ENCODE measurements at regions not wholly inside any gene's neighbourhood (a gene's known extent, or its start where the extent isn't known, plus 50 kb on each side); places are given as distances from the start of the nearest gene placed in this dataset.

- no peaks in the 10 kb centered on the region for H3K9me3 ChIP-seq (ENCODE audit: low read length)
- TF ChIP-seq, protein P1, sequence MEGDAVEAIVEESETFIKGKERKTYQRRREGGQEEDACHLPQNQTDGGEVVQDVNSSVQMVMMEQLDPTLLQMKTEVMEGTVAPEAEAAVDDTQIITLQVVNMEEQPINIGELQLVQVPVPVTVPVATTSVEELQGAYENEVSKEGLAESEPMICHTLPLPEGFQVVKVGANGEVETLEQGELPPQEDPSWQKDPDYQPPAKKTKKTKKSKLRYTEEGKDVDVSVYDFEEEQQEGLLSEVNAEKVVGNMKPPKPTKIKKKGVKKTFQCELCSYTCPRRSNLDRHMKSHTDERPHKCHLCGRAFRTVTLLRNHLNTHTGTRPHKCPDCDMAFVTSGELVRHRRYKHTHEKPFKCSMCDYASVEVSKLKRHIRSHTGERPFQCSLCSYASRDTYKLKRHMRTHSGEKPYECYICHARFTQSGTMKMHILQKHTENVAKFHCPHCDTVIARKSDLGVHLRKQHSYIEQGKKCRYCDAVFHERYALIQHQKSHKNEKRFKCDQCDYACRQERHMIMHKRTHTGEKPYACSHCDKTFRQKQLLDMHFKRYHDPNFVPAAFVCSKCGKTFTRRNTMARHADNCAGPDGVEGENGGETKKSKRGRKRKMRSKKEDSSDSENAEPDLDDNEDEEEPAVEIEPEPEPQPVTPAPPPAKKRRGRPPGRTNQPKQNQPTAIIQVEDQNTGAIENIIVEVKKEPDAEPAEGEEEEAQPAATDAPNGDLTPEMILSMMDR (conservative IDR thresholded peaks at IDR 0.05; ENCODE audit: low read length), result no peak
- no peak for TF ChIP-seq EZH2phosphoT487 (IDR thresholded peaks at IDR 0.05; ENCODE audit: borderline replicate concordance, low read depth, low read length)
These were observed 137.9 kb downstream of the TTC8 start for GRCh38 chr14:88962356-88962755.

DNA sequence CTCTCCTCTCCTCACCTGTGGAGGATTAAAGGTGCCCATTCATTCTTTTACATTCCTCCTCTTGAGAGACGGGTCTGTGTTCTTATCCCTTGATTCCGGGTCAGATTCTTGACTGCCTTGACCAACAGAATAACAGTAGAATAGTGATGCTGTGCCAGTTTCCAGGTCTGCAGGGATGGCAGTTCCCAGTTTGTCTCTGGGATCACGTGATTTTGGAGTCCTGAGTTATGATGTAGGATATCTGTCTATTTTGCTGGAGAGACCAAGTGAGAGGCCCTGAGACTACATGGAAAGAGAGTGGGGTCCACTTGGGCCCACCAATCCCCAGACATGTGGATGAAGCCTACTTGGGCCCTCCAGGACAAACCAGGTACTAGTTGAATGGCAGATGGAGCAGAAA lies 142.8 kb downstream of the TTC8 start:
- Histone ChIP-seq H3K9me3 (ENCODE audit: low read length) (no peaks in the 10 kb centered on the region), H4K20me1 (ENCODE audit: insufficient read depth, low read length) (no peaks in the 10 kb centered on the region), H2AFZ (ENCODE audit: low read length) (no peak overlapping the region), H3K9me2 (ENCODE audit: insufficient read depth, low read length) (no peaks in the 10 kb centered on the region), H3K4me3 (ENCODE audit: low read depth, low read length, poor library complexity, severe bottlenecking) (no peak overlapping the region), H3K79me2 (ENCODE audit: insufficient read depth, low read depth, low read length) (no peaks in the 10 kb centered on the region), H3K4me1 (ENCODE audit: insufficient read depth, low read length, poor library complexity, severe bottlenecking) (no peaks in the 10 kb centered on the region), H3K4me2 (ENCODE audit: low read length) (no peak overlapping the region), H3K27ac (ENCODE audit: low read depth, low read length, poor library complexity, severe bottlenecking) (no peak overlapping the region), H3K36me3 (ENCODE audit: insufficient read depth, low read length) (no peaks in the 10 kb centered on the region)
- DNase-seq (ENCODE audit: low spot score), result no peak
- CTCF ChIA-PET (ENCODE audit: unreplicated experiment), result no interaction called here
- intact Hi-C loops (cut with micrococcal nuclease; ENCODE audit: unreplicated experiment), result no loop called here
- POLR2A ChIA-PET, result no interaction called here
- BruUV-seq (replicated peaks), result no TSS peak
- TF ChIP-seq, protein P1 (conservative IDR thresholded peaks at IDR 0.05; ENCODE audit: low read length), result no peak
- TF ChIP-seq EZH2phosphoT487 (IDR thresholded peaks at IDR 0.05; ENCODE audit: borderline replicate concordance, low read depth, low read length), result no peak

More at GRCh38 chr14:88962356-88962755, 137.9 kb downstream of the TTC8 start:
- Histone ChIP-seq H3K4me1 (ENCODE audit: insufficient read depth, low read length, poor library complexity, severe bottlenecking) (no peaks in the 10 kb centered on the region), H3K36me3 (ENCODE audit: insufficient read depth, low read length) (no peaks in the 10 kb centered on the region), H3K27ac (ENCODE audit: low read depth, low read length, poor library complexity, severe bottlenecking) (no peak overlapping the region), H3K4me3 (ENCODE audit: low read depth, low read length, poor library complexity, severe bottlenecking) (no peak overlapping the region), H3K9me2 (ENCODE audit: insufficient read depth, low read length) (no peaks in the 10 kb centered on the region), H2AFZ (ENCODE audit: low read length) (no peak overlapping the region), H4K20me1 (ENCODE audit: insufficient read depth, low read length) (no peaks in the 10 kb centered on the region), H3K4me2 (ENCODE audit: low read length) (no peak overlapping the region), H3K79me2 (ENCODE audit: insufficient read depth, low read depth, low read length) (no peaks in the 10 kb centered on the region)
- ChIA-PET CTCF (ENCODE audit: unreplicated experiment) (no interaction called here), POLR2A (interaction anchor here (0.6 kb wide), 1 partner anchor 1148 kb away, joined by 4 read pairs; no protein-coding TSS in a partner anchor)
- DNase-seq (ENCODE audit: low spot score), result no peak
- no TSS peak for BruUV-seq (replicated peaks)
- intact Hi-C loops (cut with micrococcal nuclease; ENCODE audit: unreplicated experiment), result no loop called here

DNA sequence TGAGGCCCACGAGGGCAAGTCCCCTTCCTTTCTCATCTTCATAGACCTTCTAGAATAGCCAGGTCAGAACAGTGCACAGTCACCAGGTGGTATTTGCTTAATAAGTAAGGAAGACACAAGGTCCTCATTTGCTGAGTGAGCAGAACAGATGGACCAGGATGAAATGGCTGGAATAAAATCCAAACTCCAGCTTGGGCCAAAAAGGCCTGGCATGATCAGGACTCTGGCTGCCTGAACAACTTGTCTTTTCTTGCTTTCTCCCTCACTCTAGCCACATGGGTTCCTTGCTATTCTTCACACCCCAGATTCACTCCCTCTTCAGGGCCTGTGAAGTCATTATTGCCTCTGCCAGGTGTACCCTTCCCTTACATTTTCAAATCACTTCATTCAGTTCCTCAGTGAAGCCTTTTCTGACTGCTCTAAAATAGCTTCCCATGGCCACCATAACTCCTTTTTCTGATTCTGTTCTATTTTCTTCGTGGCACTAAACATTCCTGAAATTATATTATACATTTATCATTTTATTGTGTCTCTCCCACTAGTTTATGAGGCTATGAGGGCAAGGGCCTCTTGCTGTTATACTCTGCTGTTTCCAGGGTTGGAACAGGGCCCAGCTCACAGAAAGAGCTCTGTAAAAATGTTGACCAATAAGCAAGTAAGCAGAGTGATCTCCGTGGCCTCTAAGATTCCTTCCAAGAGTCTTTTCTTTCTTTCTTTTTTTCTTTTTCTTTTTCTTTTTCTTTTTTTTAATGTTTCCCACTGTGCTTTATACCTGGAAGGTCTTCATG lies 150.8 kb downstream of the TTC8 start:
- H3K36me3 ChIP-seq (ENCODE audit: insufficient read depth, low read length), result no peaks in the 10 kb centered on the region
- H3K27ac ChIP-seq (ENCODE audit: low read depth, low read length, poor library complexity, severe bottlenecking), result no peak overlapping the region
- H3K9me3 ChIP-seq (ENCODE audit: low read length), result no peaks in the 10 kb centered on the region
- ChIA-PET CTCF (ENCODE audit: unreplicated experiment) (no interaction called here), POLR2A (interaction anchor here (0.7 kb wide), 1 partner anchor 423 kb away, joined by 3 read pairs; no protein-coding TSS in a partner anchor)
- H4K20me1 ChIP-seq (ENCODE audit: insufficient read depth, low read length), result no peaks in the 10 kb centered on the region
- no peak for TF ChIP-seq EZH2phosphoT487 (IDR thresholded peaks at IDR 0.05; ENCODE audit: borderline replicate concordance, low read depth, low read length)
- TF ChIP-seq, protein P1 (conservative IDR thresholded peaks at IDR 0.05; ENCODE audit: low read length), result no peak
- no peak overlapping the region for H3K4me2 ChIP-seq (ENCODE audit: low read length)
- H3K9me2 ChIP-seq (ENCODE audit: insufficient read depth, low read length), result no peaks in the 10 kb centered on the region
- no peak for DNase-seq (ENCODE audit: low spot score)
- H3K4me3 ChIP-seq (ENCODE audit: low read depth, low read length, poor library complexity, severe bottlenecking), result no peak overlapping the region
- H3K79me2 ChIP-seq (ENCODE audit: insufficient read depth, low read depth, low read length), result no peaks in the 10 kb centered on the region
- intact Hi-C loops (cut with micrococcal nuclease; ENCODE audit: unreplicated experiment), result no loop called here
- BruUV-seq (replicated peaks), result no TSS peak
- H3K4me1 ChIP-seq (ENCODE audit: insufficient read depth, low read length, poor library complexity, severe bottlenecking), result no peaks in the 10 kb centered on the region
- H2AFZ ChIP-seq (ENCODE audit: low read length), result no peak overlapping the region
